WTC11 (cell line): ENCODE measurements at regions not wholly inside any gene's neighbourhood (a gene's known extent, or its start where the extent isn't known, plus 50 kb on each side); places are given as distances from the start of the nearest gene placed in this dataset.

ENCODE experiments used
- ATAC-seq: fragments of 200-7000 bp; cut with Tn5 transposase; 2 replicates; pipeline ENCODE4 v1.10.0; 2021; ENCODE audit warnings: mild to moderate bottlenecking, moderate library complexity
- CTCF ChIA-PET: fragments of 300-600 bp; sonication (Branson Sonifier 250); formaldehyde crosslinking; loops from one replicate; lab custom pipeline; 2021; ENCODE audit warnings: antibody characterized with exemption; lab: Charles Lee
- POLR2A ChIA-PET: fragments of 350-600 bp; sonication (Branson Sonifier 250); formaldehyde crosslinking; loops from one replicate; lab custom pipeline; 2021; ENCODE audit warnings: antibody characterized with exemption; lab: Charles Lee
- DNase-seq: peaks from one replicate; pipeline ENCODE4 v3.0.0; 2021; ENCODE audit warnings: low spot score
- H3K27ac Mint-ChIP-seq: 2 replicates; pipeline ENCODE4 v1.8.0; 2021; ENCODE audit warnings: mixed read lengths
- H3K27me3 Mint-ChIP-seq: 2 replicates; pipeline ENCODE4 v1.8.0; 2021; ENCODE audit warnings: low read depth, mild to moderate bottlenecking, moderate library complexity, mixed read lengths
- H3K36me3 Mint-ChIP-seq: 2 replicates; pipeline ENCODE4 v1.8.0; 2021; ENCODE audit warnings: mixed read lengths
- H3K4me1 Mint-ChIP-seq: 2 replicates; pipeline ENCODE4 v1.8.0; 2022; ENCODE audit warnings: mixed read lengths
- H3K4me3 Mint-ChIP-seq: 2 replicates; pipeline ENCODE4 v1.8.0; 2021; ENCODE audit warnings: mild to moderate bottlenecking, moderate library complexity, mixed read lengths
- H3K9me3 Mint-ChIP-seq: 2 replicates; pipeline ENCODE4 v1.8.0; 2021; ENCODE audit warnings: mixed read lengths
- ATF1 ChIP-seq: sonication (generic); formaldehyde crosslinking; IDR thresholded peaks from 2 replicates; pipeline ENCODE4 v1.8.1; 2023; ENCODE audit warnings: mild to moderate bottlenecking, moderate library complexity, missing genetic modification reagents
- CBFB ChIP-seq: sonication (generic); formaldehyde crosslinking; IDR thresholded peaks from 2 replicates; pipeline ENCODE4 v1.8.1; 2022; ENCODE audit warnings: mild to moderate bottlenecking, low read depth, missing genetic modification reagents
- CREB1 ChIP-seq: sonication (generic); formaldehyde crosslinking; IDR thresholded peaks from 2 replicates; pipeline ENCODE4 v1.8.0; 2023; ENCODE audit warnings: mild to moderate bottlenecking, missing genetic modification reagents
- FOXJ3 ChIP-seq: sonication (generic); formaldehyde crosslinking; IDR thresholded peaks from 2 replicates; pipeline ENCODE4 v1.9.0; 2021; ENCODE audit warnings: missing genetic modification reagents, mild to moderate bottlenecking, borderline replicate concordance
- JAZF1 ChIP-seq: fragments of 250-450 bp; sonication (Bioruptor Pico); IDR thresholded peaks from 2 replicates; pipeline ENCODE4 v1.9.0; 2021; ENCODE audit warnings: moderate library complexity, mild to moderate bottlenecking, inconsistent platforms
- JUN ChIP-seq: sonication (generic); formaldehyde crosslinking; IDR thresholded peaks from 2 replicates; pipeline ENCODE4 v1.8.0; 2023; ENCODE audit warnings: mild to moderate bottlenecking, missing genetic modification reagents
- RORB ChIP-seq: fragments of 250-450 bp; sonication (Bioruptor Pico); IDR thresholded peaks from 2 replicates; pipeline ENCODE4 v1.9.0; 2021; ENCODE audit warnings: mild to moderate bottlenecking
- TCF7 ChIP-seq: sonication (generic); formaldehyde crosslinking; IDR thresholded peaks from 2 replicates; pipeline ENCODE4 v1.8.0; 2022; ENCODE audit warnings: mild to moderate bottlenecking, low read depth, missing genetic modification reagents, moderate library complexity
- TEAD4 ChIP-seq: sonication (generic); formaldehyde crosslinking; IDR thresholded peaks from 2 replicates; pipeline ENCODE4 v1.8.0; 2022; ENCODE audit warnings: mild to moderate bottlenecking, missing genetic modification reagents
- ZBTB21 ChIP-seq: sonication (generic); formaldehyde crosslinking; IDR thresholded peaks from 2 replicates; pipeline ENCODE4 v1.8.1; 2023; ENCODE audit warnings: mild to moderate bottlenecking, missing genetic modification reagents, borderline replicate concordance
- TF ChIP-seq, protein P1 (sequence below): sonication (generic); formaldehyde crosslinking; IDR thresholded peaks from 2 replicates; pipeline ENCODE4 v1.8.0; 2022; ENCODE audit warnings: mild to moderate bottlenecking, missing genetic modification reagents
- TF ChIP-seq, protein P2 (sequence below): sonication (generic); formaldehyde crosslinking; conservative IDR thresholded peaks from 2 replicates; pipeline ENCODE4 v1.8.1; 2022; ENCODE audit warnings: mild to moderate bottlenecking, missing genetic modification reagents
- TF ChIP-seq, protein P3 (sequence below): sonication (generic); formaldehyde crosslinking; IDR thresholded peaks from 2 replicates; pipeline ENCODE4 v1.8.1; 2023; ENCODE audit warnings: mild to moderate bottlenecking, moderate library complexity, missing genetic modification reagents
- TF ChIP-seq, protein P4 (sequence below): sonication (generic); formaldehyde crosslinking; IDR thresholded peaks from 2 replicates; pipeline ENCODE4 v1.8.0; 2022; ENCODE audit warnings: missing genetic modification reagents
- TF ChIP-seq, protein P5 (sequence below): sonication (generic); formaldehyde crosslinking; IDR thresholded peaks from 2 replicates; pipeline ENCODE4 v1.8.0; 2022; ENCODE audit warnings: mild to moderate bottlenecking, missing genetic modification reagents
- TF ChIP-seq, protein P6 (sequence below): fragments of 250-450 bp; sonication (Bioruptor Pico); IDR thresholded peaks from 2 replicates; pipeline ENCODE4 v1.8.0; 2021; ENCODE audit warnings: mild to moderate bottlenecking
- TF ChIP-seq, protein P7 (sequence below): fragments of 250-450 bp; sonication (Bioruptor Pico); IDR thresholded peaks from 2 replicates; pipeline ENCODE4 v1.9.0; 2021; ENCODE audit warnings: mild to moderate bottlenecking

DNA sequence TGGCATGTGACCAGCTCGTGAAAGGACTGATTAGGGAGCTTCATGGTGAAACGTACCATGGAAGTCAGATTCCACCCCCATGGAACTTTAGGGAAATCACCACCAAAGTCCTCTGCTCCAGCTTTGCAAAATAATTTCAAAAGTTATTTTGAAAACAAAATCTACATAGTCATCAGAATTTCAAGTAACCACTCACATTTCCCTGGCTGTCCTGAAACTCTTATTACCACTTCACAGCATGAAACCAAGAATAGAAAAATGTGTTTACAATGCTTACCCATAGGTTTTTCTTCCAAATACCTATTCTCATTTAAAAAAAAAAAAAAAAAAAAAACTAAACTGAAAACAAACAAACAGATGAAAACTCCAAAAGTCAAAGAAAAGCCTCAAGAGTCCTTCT lies 198.7 kb downstream of the PDGFRA start (continued):
- TF ChIP-seq, protein P1, sequence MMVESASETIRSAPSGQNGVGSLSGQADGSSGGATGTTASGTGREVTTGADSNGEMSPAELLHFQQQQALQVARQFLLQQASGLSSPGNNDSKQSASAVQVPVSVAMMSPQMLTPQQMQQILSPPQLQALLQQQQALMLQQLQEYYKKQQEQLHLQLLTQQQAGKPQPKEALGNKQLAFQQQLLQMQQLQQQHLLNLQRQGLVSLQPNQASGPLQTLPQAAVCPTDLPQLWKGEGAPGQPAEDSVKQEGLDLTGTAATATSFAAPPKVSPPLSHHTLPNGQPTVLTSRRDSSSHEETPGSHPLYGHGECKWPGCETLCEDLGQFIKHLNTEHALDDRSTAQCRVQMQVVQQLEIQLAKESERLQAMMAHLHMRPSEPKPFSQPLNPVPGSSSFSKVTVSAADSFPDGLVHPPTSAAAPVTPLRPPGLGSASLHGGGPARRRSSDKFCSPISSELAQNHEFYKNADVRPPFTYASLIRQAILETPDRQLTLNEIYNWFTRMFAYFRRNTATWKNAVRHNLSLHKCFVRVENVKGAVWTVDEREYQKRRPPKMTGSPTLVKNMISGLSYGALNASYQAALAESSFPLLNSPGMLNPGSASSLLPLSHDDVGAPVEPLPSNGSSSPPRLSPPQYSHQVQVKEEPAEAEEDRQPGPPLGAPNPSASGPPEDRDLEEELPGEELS: no peak
- TF ChIP-seq TCF7 (no peak), CREB1 (no peak), ATF1 (no peak), CBFB (no peak), ZBTB21 (CRISPR knock-in tag) (no peak)
- TF ChIP-seq, protein P2, sequence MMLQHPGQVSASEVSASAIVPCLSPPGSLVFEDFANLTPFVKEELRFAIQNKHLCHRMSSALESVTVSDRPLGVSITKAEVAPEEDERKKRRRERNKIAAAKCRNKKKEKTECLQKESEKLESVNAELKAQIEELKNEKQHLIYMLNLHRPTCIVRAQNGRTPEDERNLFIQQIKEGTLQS (CRISPR knock-in tag): no peak
- TF ChIP-seq, protein P3, sequence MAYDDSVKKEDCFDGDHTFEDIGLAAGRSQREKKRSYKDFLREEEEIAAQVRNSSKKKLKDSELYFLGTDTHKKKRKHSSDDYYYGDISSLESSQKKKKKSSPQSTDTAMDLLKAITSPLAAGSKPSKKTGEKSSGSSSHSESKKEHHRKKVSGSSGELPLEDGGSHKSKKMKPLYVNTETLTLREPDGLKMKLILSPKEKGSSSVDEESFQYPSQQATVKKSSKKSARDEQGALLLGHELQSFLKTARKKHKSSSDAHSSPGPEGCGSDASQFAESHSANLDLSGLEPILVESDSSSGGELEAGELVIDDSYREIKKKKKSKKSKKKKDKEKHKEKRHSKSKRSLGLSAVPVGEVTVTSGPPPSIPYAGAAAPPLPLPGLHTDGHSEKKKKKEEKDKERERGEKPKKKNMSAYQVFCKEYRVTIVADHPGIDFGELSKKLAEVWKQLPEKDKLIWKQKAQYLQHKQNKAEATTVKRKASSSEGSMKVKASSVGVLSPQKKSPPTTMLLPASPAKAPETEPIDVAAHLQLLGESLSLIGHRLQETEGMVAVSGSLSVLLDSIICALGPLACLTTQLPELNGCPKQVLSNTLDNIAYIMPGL: no peak
- TF ChIP-seq, all 79 proteins: peak for 0

DNA sequence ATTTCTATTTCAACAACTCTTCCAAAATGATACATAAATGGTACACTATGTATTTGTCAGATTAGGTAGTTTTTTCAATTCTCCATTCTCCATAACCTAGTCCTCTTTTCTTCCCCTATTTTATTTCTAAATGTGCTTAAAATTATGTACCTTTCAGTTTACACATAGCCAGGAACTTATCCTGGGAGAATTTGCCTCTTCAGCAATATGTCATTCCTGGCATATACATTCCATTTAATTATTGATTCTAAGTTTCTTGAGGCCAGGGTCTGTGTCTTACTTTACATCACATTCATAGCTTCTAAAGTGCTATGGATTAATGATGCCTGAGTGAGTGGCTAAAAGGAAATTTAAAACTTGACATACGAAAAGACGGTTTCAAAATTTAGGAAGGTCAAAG lies 199.8 kb downstream of the PDGFRA start:
- H3K36me3 Mint-ChIP-seq: no peaks in the 10 kb centered on the region
- TF ChIP-seq, protein P4, sequence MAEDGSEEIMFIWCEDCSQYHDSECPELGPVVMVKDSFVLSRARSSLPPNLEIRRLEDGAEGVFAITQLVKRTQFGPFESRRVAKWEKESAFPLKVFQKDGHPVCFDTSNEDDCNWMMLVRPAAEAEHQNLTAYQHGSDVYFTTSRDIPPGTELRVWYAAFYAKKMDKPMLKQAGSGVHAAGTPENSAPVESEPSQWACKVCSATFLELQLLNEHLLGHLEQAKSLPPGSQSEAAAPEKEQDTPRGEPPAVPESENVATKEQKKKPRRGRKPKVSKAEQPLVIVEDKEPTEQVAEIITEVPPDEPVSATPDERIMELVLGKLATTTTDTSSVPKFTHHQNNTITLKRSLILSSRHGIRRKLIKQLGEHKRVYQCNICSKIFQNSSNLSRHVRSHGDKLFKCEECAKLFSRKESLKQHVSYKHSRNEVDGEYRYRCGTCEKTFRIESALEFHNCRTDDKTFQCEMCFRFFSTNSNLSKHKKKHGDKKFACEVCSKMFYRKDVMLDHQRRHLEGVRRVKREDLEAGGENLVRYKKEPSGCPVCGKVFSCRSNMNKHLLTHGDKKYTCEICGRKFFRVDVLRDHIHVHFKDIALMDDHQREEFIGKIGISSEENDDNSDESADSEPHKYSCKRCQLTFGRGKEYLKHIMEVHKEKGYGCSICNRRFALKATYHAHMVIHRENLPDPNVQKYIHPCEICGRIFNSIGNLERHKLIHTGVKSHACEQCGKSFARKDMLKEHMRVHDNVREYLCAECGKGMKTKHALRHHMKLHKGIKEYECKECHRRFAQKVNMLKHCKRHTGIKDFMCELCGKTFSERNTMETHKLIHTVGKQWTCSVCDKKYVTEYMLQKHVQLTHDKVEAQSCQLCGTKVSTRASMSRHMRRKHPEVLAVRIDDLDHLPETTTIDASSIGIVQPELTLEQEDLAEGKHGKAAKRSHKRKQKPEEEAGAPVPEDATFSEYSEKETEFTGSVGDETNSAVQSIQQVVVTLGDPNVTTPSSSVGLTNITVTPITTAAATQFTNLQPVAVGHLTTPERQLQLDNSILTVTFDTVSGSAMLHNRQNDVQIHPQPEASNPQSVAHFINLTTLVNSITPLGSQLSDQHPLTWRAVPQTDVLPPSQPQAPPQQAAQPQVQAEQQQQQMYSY (CRISPR knock-in tag): no peak
- TF ChIP-seq FOXJ3 (no peak), JAZF1 (CRISPR knock-in tag) (no peak), TEAD4 (CRISPR knock-in tag) (no peak)
- TF ChIP-seq, protein P5, sequence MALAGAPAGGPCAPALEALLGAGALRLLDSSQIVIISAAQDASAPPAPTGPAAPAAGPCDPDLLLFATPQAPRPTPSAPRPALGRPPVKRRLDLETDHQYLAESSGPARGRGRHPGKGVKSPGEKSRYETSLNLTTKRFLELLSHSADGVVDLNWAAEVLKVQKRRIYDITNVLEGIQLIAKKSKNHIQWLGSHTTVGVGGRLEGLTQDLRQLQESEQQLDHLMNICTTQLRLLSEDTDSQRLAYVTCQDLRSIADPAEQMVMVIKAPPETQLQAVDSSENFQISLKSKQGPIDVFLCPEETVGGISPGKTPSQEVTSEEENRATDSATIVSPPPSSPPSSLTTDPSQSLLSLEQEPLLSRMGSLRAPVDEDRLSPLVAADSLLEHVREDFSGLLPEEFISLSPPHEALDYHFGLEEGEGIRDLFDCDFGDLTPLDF (CRISPR knock-in tag): no peak
- no peaks in the 10 kb centered on the region for H3K9me3 Mint-ChIP-seq
- H3K27me3 Mint-ChIP-seq: no peaks in the 10 kb centered on the region
- ChIA-PET POLR2A (no interaction called here), CTCF (no interaction called here)
- H3K27ac Mint-ChIP-seq: no peak overlapping the region
- ATAC-seq: no peak
- H3K4me3 Mint-ChIP-seq: no peak overlapping the region
- peaks cover 12% of the 10 kb centered on the region for H3K4me1 Mint-ChIP-seq
- no peak for DNase-seq

DNA sequence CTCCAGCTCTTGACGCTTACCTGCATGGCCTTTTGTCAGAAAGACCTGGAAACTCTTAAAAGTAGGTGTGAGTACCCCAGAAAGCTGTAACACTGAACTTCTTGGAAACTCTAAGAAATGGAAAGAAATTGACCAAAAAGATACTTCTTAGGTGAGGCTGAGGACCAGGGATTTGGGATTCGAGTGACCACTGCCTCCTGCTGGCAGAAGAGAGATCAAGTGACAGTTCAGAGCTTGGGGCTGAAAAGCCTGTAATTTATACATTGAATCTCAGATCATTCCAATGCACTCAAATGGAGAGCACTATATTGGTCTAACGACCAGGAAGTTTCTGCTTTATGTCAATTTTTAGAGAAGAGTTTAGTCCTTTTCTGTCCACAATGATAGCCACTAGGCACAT lies 204.6 kb downstream of the PDGFRA start:
- CTCF ChIA-PET: interaction anchor here (0.6 to 2.9 kb wide), 24 partner anchors 9 to 751 kb away, joined by 3 to 19 read pairs (median 3); no protein-coding TSS in a partner anchor
- Mint-ChIP-seq H3K9me3 (no peaks in the 10 kb centered on the region), H3K4me1 (no peaks in the 10 kb centered on the region), H3K27ac (no peak overlapping the region), H3K4me3 (no peak overlapping the region), H3K27me3 (no peaks in the 10 kb centered on the region), H3K36me3 (no peaks in the 10 kb centered on the region)
- DNase-seq (peak; percentile 36), ATAC-seq (peak; percentile 71)
- POLR2A ChIA-PET: no interaction called here
- TF ChIP-seq, protein P4 (CRISPR knock-in tag): no peak
- no peak for TF ChIP-seq JUN
- no peak for TF ChIP-seq RORB
- TF ChIP-seq, protein P6, sequence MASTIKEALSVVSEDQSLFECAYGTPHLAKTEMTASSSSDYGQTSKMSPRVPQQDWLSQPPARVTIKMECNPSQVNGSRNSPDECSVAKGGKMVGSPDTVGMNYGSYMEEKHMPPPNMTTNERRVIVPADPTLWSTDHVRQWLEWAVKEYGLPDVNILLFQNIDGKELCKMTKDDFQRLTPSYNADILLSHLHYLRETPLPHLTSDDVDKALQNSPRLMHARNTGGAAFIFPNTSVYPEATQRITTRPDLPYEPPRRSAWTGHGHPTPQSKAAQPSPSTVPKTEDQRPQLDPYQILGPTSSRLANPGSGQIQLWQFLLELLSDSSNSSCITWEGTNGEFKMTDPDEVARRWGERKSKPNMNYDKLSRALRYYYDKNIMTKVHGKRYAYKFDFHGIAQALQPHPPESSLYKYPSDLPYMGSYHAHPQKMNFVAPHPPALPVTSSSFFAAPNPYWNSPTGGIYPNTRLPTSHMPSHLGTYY (CRISPR knock-in tag): no peak
- TF ChIP-seq, protein P7, sequence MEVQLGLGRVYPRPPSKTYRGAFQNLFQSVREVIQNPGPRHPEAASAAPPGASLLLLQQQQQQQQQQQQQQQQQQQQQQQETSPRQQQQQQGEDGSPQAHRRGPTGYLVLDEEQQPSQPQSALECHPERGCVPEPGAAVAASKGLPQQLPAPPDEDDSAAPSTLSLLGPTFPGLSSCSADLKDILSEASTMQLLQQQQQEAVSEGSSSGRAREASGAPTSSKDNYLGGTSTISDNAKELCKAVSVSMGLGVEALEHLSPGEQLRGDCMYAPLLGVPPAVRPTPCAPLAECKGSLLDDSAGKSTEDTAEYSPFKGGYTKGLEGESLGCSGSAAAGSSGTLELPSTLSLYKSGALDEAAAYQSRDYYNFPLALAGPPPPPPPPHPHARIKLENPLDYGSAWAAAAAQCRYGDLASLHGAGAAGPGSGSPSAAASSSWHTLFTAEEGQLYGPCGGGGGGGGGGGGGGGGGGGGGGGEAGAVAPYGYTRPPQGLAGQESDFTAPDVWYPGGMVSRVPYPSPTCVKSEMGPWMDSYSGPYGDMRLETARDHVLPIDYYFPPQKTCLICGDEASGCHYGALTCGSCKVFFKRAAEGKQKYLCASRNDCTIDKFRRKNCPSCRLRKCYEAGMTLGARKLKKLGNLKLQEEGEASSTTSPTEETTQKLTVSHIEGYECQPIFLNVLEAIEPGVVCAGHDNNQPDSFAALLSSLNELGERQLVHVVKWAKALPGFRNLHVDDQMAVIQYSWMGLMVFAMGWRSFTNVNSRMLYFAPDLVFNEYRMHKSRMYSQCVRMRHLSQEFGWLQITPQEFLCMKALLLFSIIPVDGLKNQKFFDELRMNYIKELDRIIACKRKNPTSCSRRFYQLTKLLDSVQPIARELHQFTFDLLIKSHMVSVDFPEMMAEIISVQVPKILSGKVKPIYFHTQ: no peak
